HCT116 (cell line): ENCODE measurements at regions not wholly inside any gene's neighbourhood (a gene's known extent, or its start where the extent isn't known, plus 50 kb on each side); places are given as distances from the start of the nearest gene placed in this dataset.
"Not testable (repeated sequence)": the region's sequence is repeated elsewhere in the genome, so short reads cannot be mapped to it uniquely, and the experiment has no call there.

ENCODE experiments used
- ATAC-seq: fragments of 200-7000 bp; cut with Tn5 transposase; 2 replicates; pipeline ENCODE4 v1.9.1; 2020; ENCODE audit warnings: mild to moderate bottlenecking, moderate library complexity
- BruUV-seq: library from RNA; stranded (reverse); fragments of 400-500 nt; replicated peaks from 2 replicates; lab custom pipeline; 2021; lab: Mats Ljungman, UMichigan
- CTCF ChIA-PET: fragments of 300-600 bp; sonication (Branson Sonifier 250); formaldehyde crosslinking; loops from one replicate; lab custom pipeline; 2021; ENCODE audit warnings: antibody characterized with exemption; lab: Charles Lee
- POLR2A ChIA-PET: fragments of 300-600, 350-600 bp; sonication (Branson Sonifier 250); formaldehyde crosslinking; loops from one replicate; lab custom pipeline; 2021; ENCODE audit warnings: antibody characterized with exemption; lab: Charles Lee
- RAD21 ChIA-PET, 2 experiments: fragments of 300-600 bp; sonication (Branson Sonifier 250); formaldehyde crosslinking; loops; one replicate each; lab custom pipeline; 2023; ENCODE audit warnings: low total read pairs in 2 of 2; ENCODE audit not compliant: uncharacterized antibody in 2 of 2, unreplicated experiment in 2 of 2, low non-redundant PET in 1 of 2; lab: Charles Lee
- DNase-seq: peaks from one replicate; pipeline ENCODE4 v3.0.0-alpha.2; 2010; ENCODE audit warnings: low read depth, low spot score
- H2AFZ ChIP-seq: fragments of 200-600 bp; shearing (Covaris generic), sonication (generic); 2 replicates; pipeline ENCODE4 v1.6.1; 2017; ENCODE audit warnings: low read depth, mixed run types, mixed read lengths, antibody characterized with exemption, low read length; ENCODE audit not compliant: poor library complexity, severe bottlenecking
- H3K27ac ChIP-seq: 2 replicates; pipeline ENCODE4 v1.5.1; 2012; ENCODE audit warnings: low read depth, low read length
- H3K27me3 ChIP-seq: fragments of 200-600 bp; sonication (generic); 2 replicates; pipeline ENCODE4 v1.6.1; 2016; ENCODE audit warnings: mixed run types, low read length, mixed read lengths; ENCODE audit not compliant: insufficient read depth
- H3K36me3 ChIP-seq, 2 experiments: fragments of 200-500 bp in 1 of 2; fragments of 200-600 bp in 1 of 2; sonication (Bioruptor generic) in 1 of 2; sonication (generic) in 1 of 2; 2 replicates each; pipeline versions ENCODE4 v1.5.1 to v1.6.1; 2014 to 2016; ENCODE audit warnings: low read length in 2 of 2, inconsistent platforms in 1 of 2, mixed read lengths in 1 of 2, mixed run types in 1 of 2; ENCODE audit not compliant: insufficient read depth in 2 of 2, control insufficient read depth in 1 of 2
- H3K4me1 ChIP-seq, 2 experiments: fragments of 200-600 bp in 1 of 2; sonication (generic) in 1 of 2; 2 replicates each; pipeline versions ENCODE4 v1.5.1 to v1.6.1; 2012 to 2017; ENCODE audit warnings: low read length in 2 of 2, inconsistent platforms in 1 of 2, mild to moderate bottlenecking in 1 of 2, mixed read lengths in 1 of 2, mixed run types in 1 of 2, moderate library complexity in 1 of 2; ENCODE audit not compliant: insufficient read depth in 2 of 2, control insufficient read depth in 1 of 2
- H3K4me2 ChIP-seq: fragments of 200-600 bp; sonication (generic); 2 replicates; pipeline ENCODE4 v1.6.1; 2017; ENCODE audit warnings: mixed run types, low read length, mixed read lengths
- H3K4me3 ChIP-seq, 2 experiments: fragments of 200-600 bp in 1 of 2; sonication (generic) in 1 of 2; replicated peaks in 1 of 2; 2 replicates each; pipeline ENCODE4 v1.5.1; 2011 to 2016; ENCODE audit warnings: low read length in 2 of 2, control low read depth in 1 of 2, low read depth in 1 of 2, mild to moderate bottlenecking in 1 of 2, mixed read lengths in 1 of 2, mixed run types in 1 of 2
- H3K79me2 ChIP-seq: fragments of 200-600 bp; sonication (generic); 2 replicates; pipeline ENCODE4 v1.6.1; 2017; ENCODE audit warnings: mild to moderate bottlenecking, mixed run types, low read length, moderate library complexity, mixed read lengths; ENCODE audit not compliant: insufficient read depth
- H3K9ac ChIP-seq: fragments of 200-600 bp; sonication (generic); 2 replicates; pipeline ENCODE4 v1.6.1; 2016; ENCODE audit warnings: low read length, mixed read lengths
- H3K9me2 ChIP-seq: fragments of 200-600 bp; sonication (generic), shearing (Covaris generic); 2 replicates; pipeline ENCODE4 v1.6.1; 2017; ENCODE audit warnings: mixed run types, mild to moderate bottlenecking, moderate library complexity; ENCODE audit not compliant: insufficient read depth
- H3K9me3 ChIP-seq, 2 experiments: fragments of 200-500 bp in 1 of 2; fragments of 200-600 bp in 1 of 2; sonication (Bioruptor generic) in 1 of 2; sonication (generic) in 1 of 2; 2 replicates each; pipeline ENCODE4 v1.6.1; 2014 to 2017; ENCODE audit warnings: low read length in 2 of 2, mixed read lengths in 2 of 2, inconsistent platforms in 1 of 2, low read depth in 1 of 2, mild to moderate bottlenecking in 1 of 2, mixed run types in 1 of 2, moderate library complexity in 1 of 2; ENCODE audit not compliant: control insufficient read depth in 1 of 2, insufficient read depth in 1 of 2
- H4K20me1 ChIP-seq: fragments of 200-600 bp; sonication (generic), shearing (Covaris generic); 2 replicates; pipeline ENCODE4 v1.6.1; 2017; ENCODE audit warnings: mixed run types, mild to moderate bottlenecking, moderate library complexity; ENCODE audit not compliant: insufficient read depth
- CTCF ChIP-seq, 3 experiments: fragments of 200-600 bp in 1 of 3; sonication (generic) in 1 of 3; IDR thresholded peaks in 2 of 3; conservative IDR thresholded peaks in 1 of 3; 2 replicates each; pipeline ENCODE4 v1.5.1; 2012 to 2017; ENCODE audit warnings: low read depth in 2 of 3, low read length in 2 of 3, antibody characterized with exemption in 1 of 3, borderline replicate concordance in 1 of 3, control low read depth in 1 of 3, mild to moderate bottlenecking in 1 of 3, mixed read lengths in 1 of 3, mixed run types in 1 of 3, moderate library complexity in 1 of 3; ENCODE audit not compliant: insufficient read depth in 1 of 3
- intact Hi-C: fragments of 100-400 bp; cut with micrococcal nuclease; formaldehyde crosslinking; loops from 2 replicates; pipeline ENCODE4 v1.10.0; 2022

GRCh38 chr9:40951876-40952494 is 176.5 kb downstream of the FOXD4L6 start:
- BruUV-seq, DNase-seq, H3K79me2 ChIP-seq, H3K4me3 ChIP-seq, POLR2A ChIA-PET, H3K27ac ChIP-seq, H3K4me2 ChIP-seq, H3K27me3 ChIP-seq, RAD21 ChIA-PET, H3K4me1 ChIP-seq, H3K36me3 ChIP-seq, intact Hi-C loops, H2AFZ ChIP-seq, CTCF ChIA-PET, H3K9ac ChIP-seq, ATAC-seq, H3K9me3 ChIP-seq, H4K20me1 ChIP-seq, H3K9me2 ChIP-seq: not testable (repeated sequence)
- TF ChIP-seq CTCF (IDR thresholded peaks at IDR 0.05 in 2 of 3, conservative IDR thresholded peaks at IDR 0.05 in 1 of 3; ENCODE audit: borderline replicate concordance in 1 of 3, insufficient read depth in 1 of 3, low read depth in 2 of 3, low read length in 2 of 3), result peak in 2 of 3 experiments; percentile 53 to 55; a peak in 4 of 6 replicates

GRCh38 chr9:40946228-40946627 is 182.3 kb downstream of the FOXD4L6 start:
- RAD21 ChIA-PET, H3K4me1 ChIP-seq, H3K79me2 ChIP-seq, H3K36me3 ChIP-seq, H2AFZ ChIP-seq, H3K9me3 ChIP-seq, H3K4me3 ChIP-seq, H3K9me2 ChIP-seq, CTCF ChIA-PET, H3K4me2 ChIP-seq, intact Hi-C loops, H3K27ac ChIP-seq, DNase-seq, H3K9ac ChIP-seq, ATAC-seq, H3K27me3 ChIP-seq, BruUV-seq, POLR2A ChIA-PET, H4K20me1 ChIP-seq: not testable (repeated sequence)

- H3K9ac ChIP-seq, H4K20me1 ChIP-seq, DNase-seq, H3K4me3 ChIP-seq, H3K4me1 ChIP-seq, H3K36me3 ChIP-seq, intact Hi-C loops, H3K9me2 ChIP-seq, CTCF ChIA-PET, H3K4me2 ChIP-seq, H3K79me2 ChIP-seq, H3K9me3 ChIP-seq, RAD21 ChIA-PET, H2AFZ ChIP-seq, H3K27ac ChIP-seq, BruUV-seq, H3K27me3 ChIP-seq, ATAC-seq, POLR2A ChIA-PET: not testable (repeated sequence)
These were observed 185.8 kb downstream of the FOXD4L6 start for GRCh38 chr9:40942730-40943129.

GRCh38 chr9:40939888-40940209 is 188.6 kb downstream of the FOXD4L6 start:
- CTCF ChIA-PET, H3K4me3 ChIP-seq, H3K79me2 ChIP-seq, H4K20me1 ChIP-seq, H3K4me1 ChIP-seq, H3K4me2 ChIP-seq, POLR2A ChIA-PET, H3K9me2 ChIP-seq, ATAC-seq, H2AFZ ChIP-seq, H3K9ac ChIP-seq, H3K36me3 ChIP-seq, H3K27ac ChIP-seq, H3K9me3 ChIP-seq, BruUV-seq, RAD21 ChIA-PET, intact Hi-C loops, DNase-seq, H3K27me3 ChIP-seq: not testable (repeated sequence)
